ENCODE measurements at regions not wholly inside any gene's neighbourhood (a gene's known extent, or its start where the extent isn't known, plus 50 kb on each side); places are given as distances from the start of the nearest gene placed in this dataset.
A peak's percentile ranks its signal among the peaks of the same experiment; 100 is the strongest.

DNA sequence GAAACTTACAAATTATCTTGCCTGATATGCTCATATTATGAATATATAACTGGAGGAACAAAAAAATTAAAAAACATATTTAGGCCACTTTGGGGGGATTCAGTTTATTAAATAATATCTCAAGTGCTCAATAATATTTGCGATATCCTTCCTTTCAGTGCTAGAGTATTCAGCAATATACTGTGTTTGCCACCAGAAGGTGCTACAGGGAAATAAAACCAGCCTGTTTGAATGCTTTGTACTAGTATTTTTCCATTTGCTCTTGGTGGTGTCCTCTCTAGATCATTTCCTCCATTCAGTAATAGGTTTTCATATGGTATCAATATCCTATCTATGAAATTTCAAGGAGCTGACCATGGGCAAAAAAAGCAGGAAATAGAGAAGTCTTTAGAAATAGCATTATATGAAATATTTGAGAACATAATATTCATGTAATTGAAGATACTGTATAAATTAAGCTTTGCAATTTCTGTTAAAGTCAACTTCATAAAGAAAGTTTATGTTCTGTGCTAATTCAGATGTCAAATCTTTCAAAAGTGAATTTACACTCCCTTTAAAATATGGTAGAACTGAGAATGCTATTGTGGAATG lies 106.2 kb upstream of the NAV3 start:
- ATAC-seq (ENCODE audit: insufficient number of reproducible peaks, low FRiP score, low read depth) (no peak), DNase-seq (ENCODE audit: low spot score) (no peak)
- Histone ChIP-seq H3K9me3 (no peaks in the 10 kb centered on the region), H3K4me3 (no peak overlapping the region), H3K27ac (no peak overlapping the region), H3K27me3 (replicated peaks; ENCODE audit: insufficient read depth) (no peaks in the 10 kb centered on the region), H3K4me1 (ENCODE audit: control insufficient read depth in 1 of 2, low read depth in 2 of 2) (no peaks in the 10 kb centered on the region), H3K36me3 (no peaks in the 10 kb centered on the region)
- TF ChIP-seq, protein P1, sequence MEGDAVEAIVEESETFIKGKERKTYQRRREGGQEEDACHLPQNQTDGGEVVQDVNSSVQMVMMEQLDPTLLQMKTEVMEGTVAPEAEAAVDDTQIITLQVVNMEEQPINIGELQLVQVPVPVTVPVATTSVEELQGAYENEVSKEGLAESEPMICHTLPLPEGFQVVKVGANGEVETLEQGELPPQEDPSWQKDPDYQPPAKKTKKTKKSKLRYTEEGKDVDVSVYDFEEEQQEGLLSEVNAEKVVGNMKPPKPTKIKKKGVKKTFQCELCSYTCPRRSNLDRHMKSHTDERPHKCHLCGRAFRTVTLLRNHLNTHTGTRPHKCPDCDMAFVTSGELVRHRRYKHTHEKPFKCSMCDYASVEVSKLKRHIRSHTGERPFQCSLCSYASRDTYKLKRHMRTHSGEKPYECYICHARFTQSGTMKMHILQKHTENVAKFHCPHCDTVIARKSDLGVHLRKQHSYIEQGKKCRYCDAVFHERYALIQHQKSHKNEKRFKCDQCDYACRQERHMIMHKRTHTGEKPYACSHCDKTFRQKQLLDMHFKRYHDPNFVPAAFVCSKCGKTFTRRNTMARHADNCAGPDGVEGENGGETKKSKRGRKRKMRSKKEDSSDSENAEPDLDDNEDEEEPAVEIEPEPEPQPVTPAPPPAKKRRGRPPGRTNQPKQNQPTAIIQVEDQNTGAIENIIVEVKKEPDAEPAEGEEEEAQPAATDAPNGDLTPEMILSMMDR (IDR thresholded peaks at IDR 0.05), result peak; percentile 31

DNA sequence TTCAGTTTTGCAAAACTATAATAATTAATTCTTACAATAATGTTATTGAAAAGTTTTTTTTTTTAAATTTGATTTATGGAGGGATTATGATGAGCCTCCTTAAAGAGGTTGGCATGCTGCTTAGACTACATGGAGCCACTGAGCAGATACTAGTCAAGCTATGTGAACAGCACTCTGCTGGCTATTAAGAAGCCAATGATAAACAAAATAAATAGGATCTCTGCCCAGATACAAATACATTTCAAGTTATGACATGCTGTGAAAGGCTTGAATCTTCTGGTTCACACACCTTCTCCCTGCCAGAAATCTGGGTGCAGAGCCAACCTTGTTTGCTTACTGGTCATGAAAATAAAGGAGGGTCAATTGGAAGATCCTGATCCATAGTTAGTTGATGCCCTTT lies 107.4 kb upstream of the NAV3 start:
- no peak for ATAC-seq (ENCODE audit: insufficient number of reproducible peaks, low FRiP score, low read depth)
- DNase-seq (ENCODE audit: low spot score), result no peak
- Histone ChIP-seq H3K27me3 (replicated peaks; ENCODE audit: insufficient read depth) (no peaks in the 10 kb centered on the region), H3K36me3 (no peaks in the 10 kb centered on the region), H3K9me3 (no peaks in the 10 kb centered on the region), H3K27ac (no peak overlapping the region), H3K4me3 (no peak overlapping the region), H3K4me1 (ENCODE audit: control insufficient read depth in 1 of 2, low read depth in 2 of 2) (no peaks in the 10 kb centered on the region)
- TF ChIP-seq, protein P1 (IDR thresholded peaks at IDR 0.05), result no peak

DNA sequence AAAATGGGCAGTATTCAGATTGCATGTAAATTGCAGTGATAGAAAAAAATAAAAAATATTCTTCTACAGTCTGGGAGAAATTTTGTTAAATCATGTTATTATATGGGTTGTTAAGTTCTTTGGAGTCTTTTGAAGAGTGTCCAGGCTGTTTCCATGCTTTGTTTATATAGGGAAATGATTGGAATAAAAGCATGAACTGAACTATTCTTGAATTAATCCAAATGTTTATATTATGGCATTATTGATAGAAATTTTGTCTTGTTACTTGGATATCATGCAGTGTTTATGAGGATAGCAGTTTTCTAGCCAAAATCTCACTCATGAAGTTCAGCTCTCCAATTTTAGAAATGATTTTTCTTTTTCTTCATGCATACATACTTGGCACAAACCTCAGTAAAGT lies 108.2 kb upstream of the NAV3 start:
- TF ChIP-seq, protein P1 (IDR thresholded peaks at IDR 0.05), result no peak
- DNase-seq (ENCODE audit: low spot score), result no peak
- Histone ChIP-seq H3K9me3 (no peaks in the 10 kb centered on the region), H3K36me3 (no peaks in the 10 kb centered on the region), H3K4me1 (ENCODE audit: control insufficient read depth in 1 of 2, low read depth in 2 of 2) (no peaks in the 10 kb centered on the region), H3K4me3 (no peak overlapping the region), H3K27ac (no peak overlapping the region), H3K27me3 (replicated peaks; ENCODE audit: insufficient read depth) (no peaks in the 10 kb centered on the region)
- ATAC-seq (ENCODE audit: insufficient number of reproducible peaks, low FRiP score, low read depth), result no peak

DNA sequence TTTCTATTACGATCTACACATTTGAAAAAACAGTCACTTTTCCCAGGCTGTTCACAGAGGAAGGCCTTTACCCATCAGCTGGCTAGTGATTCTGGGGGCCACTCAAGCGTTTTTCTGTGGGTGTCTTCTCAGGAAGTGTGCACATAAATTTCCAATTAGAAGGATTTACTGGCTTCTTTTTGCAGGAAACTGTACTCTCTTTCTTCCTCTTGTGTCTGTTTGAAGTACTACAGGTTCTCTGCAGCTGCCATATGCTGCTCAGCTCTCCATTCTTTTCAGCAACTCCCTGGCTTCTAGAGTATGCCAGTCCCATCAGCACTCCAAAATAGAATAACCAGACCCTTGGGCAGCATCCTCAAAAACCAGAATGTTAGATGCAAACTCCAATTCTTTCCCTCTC lies 110.4 kb upstream of the NAV3 start:
- DNase-seq (ENCODE audit: low spot score) (no peak), ATAC-seq (ENCODE audit: insufficient number of reproducible peaks, low FRiP score, low read depth) (no peak)
- Histone ChIP-seq H3K27me3 (replicated peaks; ENCODE audit: insufficient read depth) (no peaks in the 10 kb centered on the region), H3K27ac (no peak overlapping the region), H3K4me1 (ENCODE audit: control insufficient read depth in 1 of 2, low read depth in 2 of 2) (no peaks in the 10 kb centered on the region), H3K36me3 (no peaks in the 10 kb centered on the region), H3K4me3 (no peak overlapping the region), H3K9me3 (no peaks in the 10 kb centered on the region)
- TF ChIP-seq, protein P1 (IDR thresholded peaks at IDR 0.05), result no peak

DNA sequence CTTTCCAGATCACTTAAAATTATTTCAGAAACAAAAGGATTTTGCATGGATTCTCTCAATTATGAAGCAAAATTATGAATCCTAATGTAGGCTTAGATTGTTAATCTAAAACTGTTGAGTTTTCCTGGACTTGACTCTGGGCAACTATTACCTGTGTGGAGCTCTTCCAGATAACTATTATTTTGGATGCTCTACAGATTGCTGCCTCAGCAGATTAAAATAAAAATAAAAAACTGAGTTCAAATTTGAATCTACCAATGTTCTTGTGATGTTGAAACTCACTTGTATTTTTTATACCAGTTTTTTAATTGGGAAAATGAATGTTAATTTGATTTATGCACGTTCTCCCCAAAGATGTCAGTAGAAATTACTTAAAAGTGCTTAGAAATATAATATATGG lies 120.5 kb upstream of the NAV3 start:
- H3K9me3 ChIP-seq, result no peaks in the 10 kb centered on the region
- H3K4me3 ChIP-seq, result no peak overlapping the region
- H3K27me3 ChIP-seq (replicated peaks; ENCODE audit: insufficient read depth), result no peaks in the 10 kb centered on the region
- no peak overlapping the region for H3K27ac ChIP-seq
- no peak for DNase-seq (ENCODE audit: low spot score)
- no peak for ATAC-seq (ENCODE audit: insufficient number of reproducible peaks, low FRiP score, low read depth)
- TF ChIP-seq, protein P1 (IDR thresholded peaks at IDR 0.05), result no peak
- no peaks in the 10 kb centered on the region for H3K36me3 ChIP-seq
- no peaks in the 10 kb centered on the region for H3K4me1 ChIP-seq (ENCODE audit: control insufficient read depth in 1 of 2, low read depth in 2 of 2)
